B cell (primary cell): ENCODE measurements at regions not wholly inside any gene's neighbourhood (a gene's known extent, or its start where the extent isn't known, plus 50 kb on each side); places are given as distances from the start of the nearest gene placed in this dataset.
"Not testable (repeated sequence)": the region's sequence is repeated elsewhere in the genome, so short reads cannot be mapped to it uniquely, and the experiment has no call there.

ENCODE experiments used
- CTCF ChIP-seq: fragments of 200-600 bp; IDR thresholded peaks from one replicate; pipeline ENCODE4 v1.8.0; 2022; ENCODE audit warnings: antibody characterized with exemption, mild to moderate bottlenecking
- EZH2 ChIP-seq: IDR thresholded peaks from 2 replicates; pipeline ENCODE4 v1.6.1; 2012; ENCODE audit warnings: borderline replicate concordance, low read depth, mild to moderate bottlenecking, moderate library complexity, low read length; ENCODE audit not compliant: insufficient read depth, poor library complexity, severe bottlenecking

- not testable (repeated sequence) for TF ChIP-seq CTCF, EZH2
Observed at GRCh38 chr16:21517263-21517662, 82.1 kb upstream of the METTL9 start.
